Coronary artery (tissue), 2 donors: ENCODE measurements at regions not wholly inside any gene's neighbourhood (a gene's known extent, or its start where the extent isn't known, plus 50 kb on each side); places are given as distances from the start of the nearest gene placed in this dataset.
A peak's percentile ranks its signal among the peaks of the same experiment; 100 is the strongest.

Experiments used
- DNase-seq: peaks from one replicate; pipeline ENCODE4 v3.0.0-alpha.2; 2017; ENCODE audit warnings: low spot score
- H3K27ac ChIP-seq, 2 donors: fragments of 200-600 bp; sonication (generic); one replicate each; pipeline ENCODE4 v1.5.1; 2016 to 2019
- H3K4me3 ChIP-seq: fragments of 200-600 bp; sonication (generic); 2 replicates; pipeline ENCODE4 v1.5.1; 2016; ENCODE audit warnings: mild to moderate bottlenecking, moderate library complexity
- CTCF ChIP-seq: fragments of 200-600 bp; sonication (generic); IDR thresholded peaks from one replicate; pipeline ENCODE4 v1.5.1; 2019; ENCODE audit warnings: antibody characterized with exemption

GRCh38 chr1:115170961-115171392 lies 81.7 kb upstream of the TSPAN2 start:
- H3K4me3 ChIP-seq, result no peak overlapping the region
- peak overlapping the region in 1 of 2 donors; percentile 64 for H3K27ac ChIP-seq
- DNase-seq, result no peak
- TF ChIP-seq CTCF, result no peak

GRCh38 chr1:115170377-115170776 lies 81.1 kb upstream of the TSPAN2 start:
- TF ChIP-seq CTCF, result no peak
- Histone ChIP-seq H3K4me3 (no peak overlapping the region), H3K27ac (no peak overlapping the region)
- no peak for DNase-seq

- Histone ChIP-seq H3K27ac (no peak overlapping the region), H3K4me3 (no peak overlapping the region)
- no peak for DNase-seq
- no peak for TF ChIP-seq CTCF
Measured at GRCh38 chr1:115168026-115168425, 78.7 kb upstream of the TSPAN2 start.

GRCh38 chr1:115166531-115167091 lies 77.3 kb upstream of the TSPAN2 start:
- TF ChIP-seq CTCF, result no peak
- no peak overlapping the region for H3K4me3 ChIP-seq
- no peak for DNase-seq
- H3K27ac ChIP-seq, result no peak overlapping the region

- H3K4me3 ChIP-seq, result no peak overlapping the region
- TF ChIP-seq CTCF, result no peak
- no peak overlapping the region for H3K27ac ChIP-seq
- no peak for DNase-seq
Measured at GRCh38 chr1:115165776-115166175, 76.5 kb upstream of the TSPAN2 start.

- DNase-seq, result no peak
- no peak for TF ChIP-seq CTCF
- H3K27ac ChIP-seq, result no peak overlapping the region
- no peak overlapping the region for H3K4me3 ChIP-seq
Measured at GRCh38 chr1:115164940-115165705, 75.8 kb upstream of the TSPAN2 start.

- Histone ChIP-seq H3K4me3 (no peak overlapping the region), H3K27ac (no peak overlapping the region)
- no peak for TF ChIP-seq CTCF
- DNase-seq, result no peak
Measured at GRCh38 chr1:115164484-115164883, 75.2 kb upstream of the TSPAN2 start.
